HK-2 (cell line): ENCODE measurements at regions not wholly inside any gene's neighbourhood (a gene's known extent, or its start where the extent isn't known, plus 50 kb on each side); places are given as distances from the start of the nearest gene placed in this dataset.

ENCODE experiments used
- DNase-seq: peaks from one replicate; pipeline ENCODE4 v3.0.0-alpha.2; 2018; ENCODE audit not compliant: unreplicated experiment

- no peak for DNase-seq
Observed at GRCh38 chr2:21627938-21628337, 504.2 kb downstream of the TDRD15 start.

- DNase-seq, result no peak
Observed at GRCh38 chr2:21633015-21633414, 509.2 kb downstream of the TDRD15 start.

GRCh38 chr2:21633466-21633865 is 509.7 kb downstream of the TDRD15 start:
- DNase-seq, result no peak

GRCh38 chr2:21633911-21634310 is 510.1 kb downstream of the TDRD15 start:
- no peak for DNase-seq

- DNase-seq, result no peak
Observed at GRCh38 chr2:21640046-21640445, 516.3 kb downstream of the TDRD15 start.

- no peak for DNase-seq
Observed at GRCh38 chr2:21642647-21643046, 518.9 kb downstream of the TDRD15 start.

GRCh38 chr2:21643180-21643579 is 519.4 kb downstream of the TDRD15 start:
- DNase-seq, result no peak

GRCh38 chr2:21644266-21644665 is 520.5 kb downstream of the TDRD15 start:
- DNase-seq, result no peak

- DNase-seq, result no peak
Observed at GRCh38 chr2:21646345-21646744, 522.6 kb downstream of the TDRD15 start.

GRCh38 chr2:21650569-21650968 is 526.8 kb downstream of the TDRD15 start:
- DNase-seq, result no peak

GRCh38 chr2:21655136-21655535 is 531.4 kb downstream of the TDRD15 start:
- no peak for DNase-seq

GRCh38 chr2:21656330-21657075 is 532.7 kb downstream of the TDRD15 start:
- DNase-seq, result no peak

- no peak for DNase-seq
Observed at GRCh38 chr2:21657445-21657844, 533.7 kb downstream of the TDRD15 start.

- DNase-seq, result no peak
Observed at GRCh38 chr2:21658269-21658668, 534.5 kb downstream of the TDRD15 start.

- DNase-seq, result no peak
Observed at GRCh38 chr2:21658907-21659477, 535.2 kb downstream of the TDRD15 start.

GRCh38 chr2:21664083-21664482 is 540.3 kb downstream of the TDRD15 start:
- no peak for DNase-seq

GRCh38 chr2:21667638-21668037 is 543.9 kb downstream of the TDRD15 start:
- no peak for DNase-seq

GRCh38 chr2:21668078-21668710 is 544.4 kb downstream of the TDRD15 start:
- DNase-seq, result no peak

GRCh38 chr2:21676041-21676440 is 552.3 kb downstream of the TDRD15 start:
- DNase-seq, result no peak

GRCh38 chr2:21676676-21677075 is 552.9 kb downstream of the TDRD15 start:
- no peak for DNase-seq

- no peak for DNase-seq
Observed at GRCh38 chr2:21683838-21684237, 560.1 kb downstream of the TDRD15 start.

- DNase-seq, result no peak
Observed at GRCh38 chr2:21687589-21687988, 563.8 kb downstream of the TDRD15 start.

- DNase-seq, result no peak
Observed at GRCh38 chr2:21690005-21690404, 566.2 kb downstream of the TDRD15 start.
